ENCODE measurements at regions not wholly inside any gene's neighbourhood (a gene's known extent, or its start where the extent isn't known, plus 50 kb on each side); places are given as distances from the start of the nearest gene placed in this dataset.

DNA sequence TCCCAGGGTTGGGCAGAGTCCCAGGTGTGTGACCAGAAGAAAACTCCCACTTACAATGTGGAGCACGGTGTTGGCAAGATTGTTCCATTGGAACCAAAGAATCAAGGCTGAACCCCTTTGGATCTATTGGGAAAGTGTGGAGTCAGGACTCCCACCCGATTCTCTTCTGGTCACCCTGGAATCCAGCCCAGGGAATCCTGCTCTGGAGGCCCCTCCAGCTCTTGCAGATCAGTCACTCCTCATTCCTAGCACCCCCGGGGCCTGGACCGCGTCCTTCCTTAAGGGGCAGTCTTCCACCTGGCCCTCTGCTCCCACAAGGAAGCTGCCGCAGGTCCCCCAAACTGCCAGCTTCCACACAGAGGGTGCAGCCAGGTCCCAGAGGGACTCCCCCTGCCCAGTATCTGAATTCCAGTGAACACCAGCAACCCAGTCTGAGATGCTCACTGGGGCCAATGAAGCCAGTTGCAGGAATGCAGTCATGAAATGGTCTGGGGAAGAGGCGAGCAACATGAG lies 170.1 kb downstream of the GADD45G start:
- no peak for DNase-seq

GRCh38 chr9:89775641-89776040 lies 170.8 kb downstream of the GADD45G start:
- DNase-seq: no peak

GRCh38 chr9:89776795-89777525 lies 172.1 kb downstream of the GADD45G start:
- no peak for DNase-seq

- no peak for DNase-seq
These were observed 172.7 kb downstream of the GADD45G start for GRCh38 chr9:89777544-89777943.

DNA sequence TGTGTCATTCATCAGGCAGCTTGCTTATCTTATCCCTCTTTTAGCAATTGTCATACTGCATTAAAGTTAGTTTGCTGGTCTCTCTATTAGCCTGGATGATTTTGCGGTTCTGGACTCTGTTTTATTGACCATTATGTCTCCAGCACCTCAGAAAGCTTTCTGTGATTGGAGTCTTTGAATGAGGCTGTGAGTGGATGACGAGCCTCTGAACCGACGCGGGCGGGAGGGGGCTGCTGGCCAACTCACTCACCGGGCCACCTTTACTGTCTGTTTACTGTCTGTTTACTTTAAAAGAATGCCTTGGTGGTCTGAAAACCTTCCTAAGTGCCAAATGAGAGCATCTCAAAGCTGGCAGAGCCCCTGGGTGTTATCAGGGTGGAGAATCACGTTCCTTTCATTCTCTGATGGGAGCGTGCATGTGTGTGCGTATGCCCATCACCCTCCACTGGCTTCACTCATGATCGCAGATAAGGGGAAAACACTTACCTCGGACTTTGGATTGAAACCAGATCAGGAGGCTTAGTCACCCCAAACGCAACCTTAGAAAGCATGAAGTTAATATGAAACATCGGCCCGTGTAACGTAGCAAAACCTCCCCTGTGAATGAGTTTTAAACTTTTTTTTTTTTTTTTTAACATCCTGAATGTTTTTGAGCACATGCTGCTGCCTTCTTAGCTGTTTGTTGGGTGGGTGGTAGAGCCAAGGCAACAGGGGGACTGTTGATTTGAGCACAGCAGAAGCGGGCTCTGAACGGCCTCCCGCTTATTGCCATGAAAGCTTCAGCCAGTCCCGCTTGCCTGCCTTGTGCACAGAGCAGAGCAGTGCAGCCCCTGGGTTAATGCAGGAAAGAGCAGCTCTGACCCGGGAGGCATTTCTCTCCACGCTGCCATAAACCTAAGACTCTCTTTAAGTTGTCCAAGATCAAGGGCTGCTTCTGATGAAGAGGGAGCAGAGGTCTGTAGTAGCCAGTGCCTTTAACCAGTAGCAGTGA lies 173.6 kb downstream of the GADD45G start:
- no peak for DNase-seq

GRCh38 chr9:89779405-89780203 lies 174.8 kb downstream of the GADD45G start:
- no peak for DNase-seq

- no peak for DNase-seq
These were observed 176.1 kb downstream of the GADD45G start for GRCh38 chr9:89780959-89781358.

DNA sequence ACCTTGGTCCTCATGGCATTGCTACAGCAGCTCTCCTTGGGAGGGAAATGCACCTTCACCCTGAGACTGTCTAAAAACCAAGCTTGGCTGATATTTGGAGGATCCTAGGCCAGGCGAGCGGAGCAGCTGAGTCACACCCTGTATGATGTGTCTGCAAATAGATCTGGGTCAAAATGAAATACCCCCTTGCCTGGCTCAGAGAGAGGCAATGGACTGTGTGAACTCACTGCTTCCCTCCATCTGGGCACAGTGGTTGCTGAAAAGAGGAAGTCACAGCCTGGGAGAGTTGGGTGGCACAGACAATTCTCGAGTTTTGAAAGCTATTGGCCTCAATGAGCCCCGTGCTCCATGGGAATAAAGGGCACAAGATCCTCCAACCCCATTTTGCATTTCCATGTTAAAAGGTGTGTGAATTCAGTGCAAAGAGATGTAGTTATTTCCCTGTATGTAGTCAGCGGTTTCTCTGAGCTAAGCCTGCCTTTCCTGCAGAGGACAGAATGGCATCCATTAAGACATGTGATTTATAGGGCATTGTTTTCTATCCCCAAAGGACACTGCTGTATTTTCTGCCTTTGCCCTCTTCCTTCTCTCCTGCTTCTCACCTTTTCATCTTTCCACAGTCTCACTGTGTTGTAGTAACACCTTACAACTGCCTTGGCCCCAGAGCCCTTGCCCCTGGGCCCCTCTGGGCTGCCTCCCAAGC lies 177.2 kb downstream of the GADD45G start:
- no peak for DNase-seq

DNA sequence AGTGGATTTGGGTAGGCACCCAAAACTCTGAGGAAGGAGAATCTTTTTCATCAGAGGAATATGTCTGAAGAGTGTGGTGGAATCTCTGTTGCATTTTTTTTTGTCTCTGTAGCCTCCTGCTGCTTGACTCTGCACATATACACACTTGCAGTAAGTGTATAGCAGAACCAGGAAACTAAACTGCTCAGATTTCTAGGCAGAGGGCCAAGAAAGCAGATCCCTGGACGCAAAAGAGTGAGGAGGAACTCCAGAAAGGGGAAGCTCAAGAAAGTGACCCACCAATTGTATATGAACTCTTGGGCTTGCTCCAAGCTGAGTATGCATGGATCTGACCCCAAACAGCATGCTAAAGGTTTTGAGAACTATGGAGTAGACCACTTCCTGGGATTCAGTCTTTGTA lies 181.8 kb downstream of the GADD45G start:
- DNase-seq: no peak

GRCh38 chr9:89787595-89787994 lies 182.8 kb downstream of the GADD45G start:
- no peak for DNase-seq

DNA sequence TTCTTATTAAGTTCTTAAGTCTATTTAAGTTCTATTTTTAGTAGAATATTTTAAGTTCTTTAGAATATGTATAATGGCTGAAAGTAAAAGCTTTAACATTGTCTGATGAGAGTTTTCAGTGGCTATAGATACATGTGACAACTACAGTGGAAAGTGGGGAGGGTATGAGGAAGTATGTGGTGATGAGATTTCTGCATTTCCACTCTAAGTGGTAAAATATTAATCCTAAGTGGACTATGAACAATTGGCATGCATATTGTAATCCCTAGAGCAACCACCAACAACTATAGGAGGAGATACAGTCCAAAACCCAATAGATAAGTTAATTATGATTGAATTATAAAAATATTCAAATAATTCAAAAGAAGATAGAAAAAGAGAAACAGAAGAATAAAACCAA lies 183.6 kb downstream of the GADD45G start:
- no peak for DNase-seq

DNA sequence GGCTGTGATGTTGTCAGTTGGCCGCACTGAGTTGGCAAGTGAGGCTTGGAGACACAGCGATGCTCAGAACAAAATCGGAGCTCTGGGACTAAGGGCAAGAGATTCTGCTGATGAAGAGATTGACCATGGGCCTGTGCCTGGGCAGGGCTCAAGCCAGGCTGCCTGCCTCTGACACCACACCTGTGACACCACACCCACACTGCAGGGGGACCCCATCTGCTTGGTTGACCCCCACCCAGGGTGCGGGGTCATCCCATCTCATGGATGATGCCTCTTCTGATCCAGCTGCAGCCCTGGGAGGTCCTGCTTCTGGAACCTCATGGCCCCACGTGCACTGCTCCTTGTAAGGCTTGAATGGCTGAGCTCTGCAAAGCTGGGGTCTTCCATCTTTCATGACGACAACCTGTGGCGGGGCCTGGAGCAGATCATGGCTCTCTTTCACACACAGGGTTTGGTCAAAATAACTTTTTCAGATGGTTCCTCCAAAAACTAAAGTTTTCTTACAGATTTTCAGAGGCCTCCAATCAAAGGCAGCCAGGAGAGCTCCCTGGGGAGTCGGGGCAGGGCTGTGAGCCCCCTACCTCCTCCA lies 185.2 kb downstream of the GADD45G start:
- DNase-seq: no peak

DNA sequence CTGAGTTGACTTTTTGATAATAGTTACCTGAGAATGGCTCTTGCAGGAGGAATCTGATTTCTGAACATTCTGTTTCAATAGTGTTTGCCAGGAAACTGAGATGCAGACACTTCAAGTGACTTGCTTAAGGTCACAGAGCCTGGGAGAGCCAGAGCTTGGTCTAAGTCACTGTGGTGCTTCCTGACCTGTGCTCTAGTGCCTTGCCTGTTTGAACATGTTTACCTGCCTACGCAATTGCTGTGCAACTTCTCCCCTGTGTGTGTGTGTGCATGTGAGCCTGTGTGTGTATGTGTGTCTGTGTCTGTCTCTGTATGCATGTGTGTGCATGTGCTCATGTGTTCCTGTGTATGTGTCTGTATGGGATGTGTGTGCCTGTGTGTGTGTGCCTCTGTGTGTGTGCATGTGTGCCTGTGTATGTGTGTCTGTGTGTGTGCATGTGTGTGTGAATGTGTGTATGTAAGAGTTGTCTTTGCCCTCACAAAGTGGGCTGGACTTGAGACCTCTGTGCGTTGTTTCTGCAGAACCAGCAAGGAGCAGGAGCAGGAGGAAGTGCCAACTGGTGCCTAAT lies 185.8 kb downstream of the GADD45G start:
- no peak for DNase-seq

DNA sequence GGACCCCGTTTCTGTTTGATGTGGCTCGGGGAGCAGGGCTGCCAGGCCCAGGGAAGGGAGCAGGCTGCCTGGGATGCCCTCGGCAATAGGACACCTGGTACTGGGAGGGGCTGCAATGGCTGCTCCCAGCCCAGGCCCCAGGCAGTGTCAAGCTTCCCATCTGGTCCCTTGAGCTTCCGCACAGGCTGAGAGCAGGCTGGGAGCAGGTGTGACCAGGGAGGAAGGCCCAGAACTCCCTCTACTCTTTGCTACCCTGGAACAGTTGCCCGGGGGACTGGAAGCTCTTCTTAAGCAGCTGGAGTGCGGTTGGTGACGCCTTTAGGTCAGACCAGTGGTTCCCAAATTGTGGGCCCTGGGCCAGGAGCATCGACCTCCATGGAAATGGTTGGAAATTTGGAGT lies 186.9 kb downstream of the GADD45G start:
- DNase-seq: no peak

GRCh38 chr9:89792189-89793123 lies 187.6 kb downstream of the GADD45G start:
- DNase-seq: no peak

DNA sequence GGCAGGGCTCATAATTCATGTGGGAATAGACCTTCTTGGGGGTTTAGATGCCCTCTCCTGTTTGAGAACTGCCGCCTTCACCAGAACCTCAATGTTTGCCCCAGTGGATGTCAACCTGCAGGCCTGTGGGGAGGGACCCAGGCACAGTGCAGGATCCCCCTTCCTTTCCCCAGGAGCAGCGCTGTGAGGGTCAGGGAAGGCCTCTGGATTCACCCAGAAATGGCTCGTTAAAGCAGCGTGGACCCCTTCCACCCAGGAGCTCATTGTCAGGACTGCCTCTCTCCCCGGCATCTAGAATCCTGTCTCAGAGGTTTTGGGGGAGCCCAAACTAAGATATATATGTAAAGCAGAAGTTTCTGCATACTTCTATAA lies 188.3 kb downstream of the GADD45G start:
- DNase-seq: no peak

DNA sequence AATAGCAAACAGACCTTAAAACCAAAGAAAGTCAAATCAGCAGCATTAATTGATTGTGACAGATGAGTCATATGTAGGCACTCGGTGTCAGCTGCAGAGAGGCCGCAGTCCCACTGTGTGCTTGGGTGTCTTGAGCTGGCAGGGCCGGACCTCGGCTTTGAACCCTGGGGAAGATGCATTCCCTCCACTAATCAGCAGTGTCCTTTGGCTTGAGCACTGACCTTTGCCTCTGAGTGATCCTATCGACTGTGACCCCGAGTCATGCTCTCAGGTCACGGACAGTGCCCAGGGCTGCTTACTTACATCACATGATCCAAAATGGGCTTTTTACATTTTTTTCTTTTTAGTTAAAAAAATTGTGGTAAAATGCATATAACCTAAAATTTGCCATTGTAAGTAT lies 188.7 kb downstream of the GADD45G start:
- no peak for DNase-seq

- DNase-seq: no peak
These were observed 190.1 kb downstream of the GADD45G start for GRCh38 chr9:89794918-89795317.

DNA sequence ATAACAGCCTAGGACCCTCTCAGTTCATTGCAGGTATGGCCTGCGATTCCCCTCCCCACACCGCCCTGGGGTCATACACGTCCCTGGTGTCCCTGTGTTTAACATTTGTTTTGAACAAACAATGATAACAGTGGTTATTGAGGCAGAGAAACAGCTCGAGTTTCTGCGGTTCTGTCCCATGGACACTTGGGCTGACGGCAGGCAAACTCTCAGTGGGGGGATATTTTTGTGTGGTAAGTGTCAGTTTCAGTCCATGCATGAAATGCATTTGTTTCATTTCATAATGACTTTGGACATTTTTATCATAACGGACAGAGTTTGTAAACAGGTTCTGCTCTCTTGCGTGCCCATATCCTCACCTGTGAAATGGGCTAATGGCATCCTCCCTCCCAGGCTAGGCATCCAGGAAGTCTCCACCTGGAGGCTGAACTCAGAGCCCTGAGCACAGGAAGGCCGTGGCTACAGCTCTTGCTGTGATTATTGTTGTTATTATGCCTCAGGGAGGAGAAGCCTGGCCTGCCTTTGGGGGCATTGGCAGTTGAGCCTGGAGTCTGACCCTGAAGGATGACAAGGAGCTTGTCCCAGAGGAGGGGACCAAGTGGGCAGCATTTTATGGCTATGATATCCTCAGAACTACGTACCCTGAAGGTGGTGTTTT lies 190.9 kb downstream of the GADD45G start:
- DNase-seq: no peak

- no peak for DNase-seq
These were observed 191.8 kb downstream of the GADD45G start for GRCh38 chr9:89796606-89797005.

Data from activated T-cell treated with anti-CD3 and anti-CD28 coated beads for 4 hours (primary cell).